H9 (cell line): ENCODE measurements at regions not wholly inside any gene's neighbourhood (a gene's known extent, or its start where the extent isn't known, plus 50 kb on each side); places are given as distances from the start of the nearest gene placed in this dataset.

Experiments
- DNase-seq: peaks from one replicate; pipeline ENCODE4 v3.0.0-alpha.2; 2017
- H2AFZ ChIP-seq: one replicate; pipeline ENCODE4 v1.6.1; 2013; ENCODE audit warnings: mild to moderate bottlenecking, low read length, control low read depth, moderate library complexity
- H2AK5ac ChIP-seq: 2 replicates; pipeline ENCODE4 v1.6.1; 2013; ENCODE audit warnings: low read length, control low read depth, mixed read lengths; ENCODE audit not compliant: insufficient read length
- H2BK120ac ChIP-seq: one replicate; pipeline ENCODE4 v1.6.1; 2013; ENCODE audit warnings: low read depth, mild to moderate bottlenecking, low read length, control low read depth, inconsistent platforms; ENCODE audit not compliant: poor library complexity, severe bottlenecking
- H2BK12ac ChIP-seq: 2 replicates; pipeline ENCODE4 v1.6.1; 2013; ENCODE audit warnings: low read length, control low read depth, mixed read lengths, low read depth; ENCODE audit not compliant: insufficient read length
- H2BK15ac ChIP-seq: 2 replicates; pipeline ENCODE4 v1.6.1; 2013; ENCODE audit warnings: low read depth, low read length, control low read depth
- H2BK20ac ChIP-seq: one replicate; pipeline ENCODE4 v1.6.1; 2013; ENCODE audit warnings: low read depth, mild to moderate bottlenecking, low read length, control low read depth, inconsistent platforms; ENCODE audit not compliant: poor library complexity, severe bottlenecking
- H2BK5ac ChIP-seq: 2 replicates; pipeline ENCODE4 v1.6.1; 2013; ENCODE audit warnings: low read length, control low read depth, mixed read lengths; ENCODE audit not compliant: insufficient read length
- H3K14ac ChIP-seq: 2 replicates; pipeline ENCODE4 v1.6.1; 2013; ENCODE audit warnings: low read length, control low read depth; ENCODE audit not compliant: insufficient read depth
- H3K18ac ChIP-seq: 2 replicates; pipeline ENCODE4 v1.6.1; 2013; ENCODE audit warnings: low read depth, mild to moderate bottlenecking, mixed read lengths, low read length, control low read depth; ENCODE audit not compliant: insufficient read length
- H3K23ac ChIP-seq: 2 replicates; pipeline ENCODE4 v1.6.1; 2013; ENCODE audit warnings: low read length, control low read depth, mixed read lengths, low read depth; ENCODE audit not compliant: insufficient read length
- H3K23me2 ChIP-seq: 2 replicates; pipeline ENCODE4 v1.6.1; 2013; ENCODE audit warnings: low read depth, mild to moderate bottlenecking, mixed read lengths, low read length, control low read depth; ENCODE audit not compliant: insufficient read length, poor library complexity, severe bottlenecking
- H3K27ac ChIP-seq: 2 replicates; pipeline ENCODE4 v1.5.1; 2013; ENCODE audit warnings: low read length, control low read depth, mixed read lengths, low read depth; ENCODE audit not compliant: insufficient read length
- H3K27me3 ChIP-seq: 2 replicates; pipeline ENCODE4 v1.6.1; 2013; ENCODE audit warnings: low read length, control low read depth, inconsistent platforms; ENCODE audit not compliant: insufficient read depth
- H3K4ac ChIP-seq: 2 replicates; pipeline ENCODE4 v1.6.1; 2013; ENCODE audit warnings: low read depth, mild to moderate bottlenecking, control low read depth, inconsistent platforms, low read length, moderate library complexity
- H3K4me1 ChIP-seq: 2 replicates; pipeline ENCODE4 v1.6.1; 2013; ENCODE audit warnings: low read length, control low read depth, inconsistent platforms; ENCODE audit not compliant: insufficient read depth
- H3K4me2 ChIP-seq: 2 replicates; pipeline ENCODE4 v1.6.1; 2013; ENCODE audit warnings: low read length, control low read depth, mixed read lengths; ENCODE audit not compliant: insufficient read length, insufficient read depth
- H3K56ac ChIP-seq: 2 replicates; pipeline ENCODE4 v1.6.1; 2013; ENCODE audit warnings: low read depth, mild to moderate bottlenecking, mixed read lengths, low read length, control low read depth; ENCODE audit not compliant: insufficient read length
- H3K79me1 ChIP-seq: 2 replicates; pipeline ENCODE4 v1.6.1; 2013; ENCODE audit warnings: low read depth, mild to moderate bottlenecking, moderate library complexity, low read length, control low read depth, inconsistent platforms; ENCODE audit not compliant: insufficient read depth, poor library complexity, severe bottlenecking
- H3K79me2 ChIP-seq: 2 replicates; pipeline ENCODE4 v1.6.1; 2013; ENCODE audit warnings: low read length, control low read depth, inconsistent platforms; ENCODE audit not compliant: insufficient read depth
- H3K9ac ChIP-seq: 2 replicates; pipeline ENCODE4 v1.6.1; 2013; ENCODE audit warnings: low read length, control low read depth, mixed read lengths; ENCODE audit not compliant: insufficient read length; ENCODE audit errors: extremely low read depth
- H3K9me3 ChIP-seq: one replicate; pipeline ENCODE4 v1.6.1; 2013; ENCODE audit warnings: low read depth, low read length, inconsistent platforms; ENCODE audit not compliant: control insufficient read depth
- H3T11ph ChIP-seq: one replicate; pipeline ENCODE4 v1.6.1; 2013; ENCODE audit warnings: mild to moderate bottlenecking, low read length, control low read depth, inconsistent platforms
- H4K20me1 ChIP-seq: one replicate; pipeline ENCODE4 v1.6.1; 2013; ENCODE audit not compliant: control insufficient read depth, insufficient read length, insufficient read depth
- H4K5ac ChIP-seq: 2 replicates; pipeline ENCODE4 v1.6.1; 2013; ENCODE audit warnings: low read depth, mild to moderate bottlenecking, mixed read lengths, low read length, control low read depth; ENCODE audit not compliant: insufficient read length
- H4K8ac ChIP-seq: replicated peaks from 2 replicates; pipeline ENCODE4 v1.6.1; 2013; ENCODE audit warnings: low read length, control low read depth, mixed read lengths, low read depth; ENCODE audit not compliant: insufficient read length
- H4K91ac ChIP-seq: 2 replicates; pipeline ENCODE4 v1.6.1; 2013; ENCODE audit warnings: low read depth, mild to moderate bottlenecking, moderate library complexity, mixed read lengths, low read length, control low read depth; ENCODE audit not compliant: insufficient read length
- H3K27ac Mint-ChIP-seq, 3 experiments: 2 replicates in 2 of 3; 3 replicates in 1 of 3; pipeline ENCODE4 v1.8.0; 2020 to 2021; ENCODE audit warnings: mixed read lengths in 3 of 3, mild to moderate bottlenecking in 1 of 3, moderate library complexity in 1 of 3
- H3K27me3 Mint-ChIP-seq: 2 replicates; pipeline ENCODE4 v1.8.0; 2021; ENCODE audit warnings: low read depth, mild to moderate bottlenecking, moderate library complexity, mixed read lengths
- H3K36me3 Mint-ChIP-seq, 3 experiments: 2 replicates in 2 of 3; 3 replicates in 1 of 3; pipeline ENCODE4 v1.8.0; 2020 to 2021; ENCODE audit warnings: low read depth in 3 of 3, mixed read lengths in 3 of 3; ENCODE audit not compliant: insufficient read depth in 1 of 3
- H3K4me1 Mint-ChIP-seq, 2 experiments: 2 replicates each; pipeline ENCODE4 v1.8.0; 2020; ENCODE audit warnings: mixed read lengths in 2 of 2
- H3K4me3 Mint-ChIP-seq, 2 experiments: 2 replicates in 1 of 2; 3 replicates in 1 of 2; pipeline ENCODE4 v1.8.0; 2020 to 2021; ENCODE audit warnings: mild to moderate bottlenecking in 2 of 2, mixed read lengths in 2 of 2, moderate library complexity in 1 of 2
- H3K9me3 Mint-ChIP-seq, 2 experiments: 2 replicates in 1 of 2; 3 replicates in 1 of 2; pipeline ENCODE4 v1.8.0; 2020; ENCODE audit warnings: mild to moderate bottlenecking in 2 of 2, mixed read lengths in 2 of 2, moderate library complexity in 1 of 2
- CTCF ChIP-seq: fragments of 200-600 bp; sonication (generic); conservative IDR thresholded peaks from 3 replicates; pipeline ENCODE4 v1.8.0; 2021; ENCODE audit warnings: antibody characterized with exemption, mild to moderate bottlenecking
- WGBS: extraction: QIAGEN DNeasy Blood & Tissue Kit; methylation state at CpG from one replicate; pipeline ENCODE4 v1.1.7; 2013; ENCODE audit warnings: missing lambda C conversion rate, low lambda C conversion rate, mixed read lengths; ENCODE audit not compliant: insufficient read length; ENCODE audit errors: extremely low coverage; 5-methylcytosine and 5-hydroxymethylcytosine counted together

GRCh38 chr2:46849721-46850556, 65.7 kb downstream of the MCFD2 start:
- H3K4me1 Mint-ChIP-seq, result peaks cover 4 to 8% of the 10 kb centered on the region in 2 experiments; a peak in 2 of 4 replicates
- no peak overlapping the region for H2BK15ac ChIP-seq
- no peak overlapping the region for H4K91ac ChIP-seq
- H3K14ac ChIP-seq, result no peak overlapping the region; the same call in 1 of the 2 replicates
- no peak overlapping the region for H3K9ac ChIP-seq
- WGBS, result no CpG with 5 or more reads among the region's 13 CpGs
- no peaks in the 10 kb centered on the region for H4K20me1 ChIP-seq
- no peak overlapping the region for H3K23ac ChIP-seq
- no peak overlapping the region for H2AFZ ChIP-seq
- DNase-seq, result no peak
- H2BK120ac ChIP-seq, result no peak overlapping the region
- no peaks in the 10 kb centered on the region for H3K79me1 ChIP-seq
- H2BK20ac ChIP-seq, result no peak overlapping the region
- H3K4me2 ChIP-seq, result no peak overlapping the region
- H3K4me3 Mint-ChIP-seq, result no peak overlapping the region
- H3K27ac Mint-ChIP-seq, result peak overlapping the region in 1 of 3 experiments; percentile 42; a peak in 1 of 7 replicates
- H3K4ac ChIP-seq, result no peak overlapping the region
- H3T11ph ChIP-seq, result no peak overlapping the region
- H3K27me3 ChIP-seq, result no peaks in the 10 kb centered on the region
- H3K79me2 ChIP-seq, result no peaks in the 10 kb centered on the region
- peaks cover 2% of the 10 kb centered on the region for H3K27me3 Mint-ChIP-seq
- H3K27ac ChIP-seq, result no peak overlapping the region
- H3K9me3 Mint-ChIP-seq, result 0 out of 5 replicates have a peak, but pooled peaks cover 0 to 2% of the 10 kb centered on the region in 2 experiments
- no peaks in the 10 kb centered on the region for H3K23me2 ChIP-seq
- H2BK12ac ChIP-seq, result no peak overlapping the region
- no peak overlapping the region for H4K8ac ChIP-seq
- no peak overlapping the region for H2BK5ac ChIP-seq
- H3K9me3 ChIP-seq, result no peaks in the 10 kb centered on the region
- no peak overlapping the region for H4K5ac ChIP-seq
- H2AK5ac ChIP-seq, result no peak overlapping the region
- H3K56ac ChIP-seq, result no peak overlapping the region
- no peaks in the 10 kb centered on the region; the same call in 1 of the 2 replicates for H3K4me1 ChIP-seq
- no peaks in the 10 kb centered on the region for H3K36me3 Mint-ChIP-seq
- TF ChIP-seq CTCF, result no peak
- no peak overlapping the region for H3K18ac ChIP-seq
